GM12875 (cell line): ENCODE measurements at regions not wholly inside any gene's neighbourhood (a gene's known extent, or its start where the extent isn't known, plus 50 kb on each side); places are given as distances from the start of the nearest gene placed in this dataset.
"Not testable (repeated sequence)": the region's sequence is repeated elsewhere in the genome, so short reads cannot be mapped to it uniquely, and the experiment has no call there.

Experiments used
- H3K4me3 ChIP-seq: one replicate; pipeline ENCODE4 v1.5.1; 2011; ENCODE audit warnings: low read depth, low read length, control low read depth
- TF ChIP-seq, protein P1 (sequence below): IDR thresholded peaks from 2 replicates; pipeline ENCODE4 v1.5.1; 2011; ENCODE audit warnings: low read depth, mild to moderate bottlenecking, control low read depth, inconsistent platforms, low read length, moderate library complexity, borderline replicate concordance; ENCODE audit not compliant: insufficient read depth

DNA sequence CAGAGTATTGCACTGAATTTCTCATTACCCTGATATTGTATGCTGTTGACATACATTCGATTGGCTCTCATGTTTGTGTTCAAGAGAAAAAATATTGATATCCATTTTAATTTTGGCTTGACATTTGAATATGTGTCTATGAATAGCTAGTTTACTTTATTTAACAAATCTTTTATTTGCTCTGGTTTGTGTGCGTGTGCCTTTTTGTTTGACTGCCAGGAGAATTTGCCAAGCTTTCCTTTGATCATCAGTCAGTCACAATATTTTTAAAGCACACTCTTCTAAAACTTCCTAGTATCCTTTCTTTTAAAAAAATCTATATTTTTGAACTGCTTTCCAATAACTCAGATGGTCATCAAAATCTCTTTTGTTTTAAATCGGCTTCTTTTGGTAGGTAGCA, 179.3 kb upstream of the FLRT2 start:
- no peak overlapping the region for H3K4me3 ChIP-seq
- TF ChIP-seq, protein P1, sequence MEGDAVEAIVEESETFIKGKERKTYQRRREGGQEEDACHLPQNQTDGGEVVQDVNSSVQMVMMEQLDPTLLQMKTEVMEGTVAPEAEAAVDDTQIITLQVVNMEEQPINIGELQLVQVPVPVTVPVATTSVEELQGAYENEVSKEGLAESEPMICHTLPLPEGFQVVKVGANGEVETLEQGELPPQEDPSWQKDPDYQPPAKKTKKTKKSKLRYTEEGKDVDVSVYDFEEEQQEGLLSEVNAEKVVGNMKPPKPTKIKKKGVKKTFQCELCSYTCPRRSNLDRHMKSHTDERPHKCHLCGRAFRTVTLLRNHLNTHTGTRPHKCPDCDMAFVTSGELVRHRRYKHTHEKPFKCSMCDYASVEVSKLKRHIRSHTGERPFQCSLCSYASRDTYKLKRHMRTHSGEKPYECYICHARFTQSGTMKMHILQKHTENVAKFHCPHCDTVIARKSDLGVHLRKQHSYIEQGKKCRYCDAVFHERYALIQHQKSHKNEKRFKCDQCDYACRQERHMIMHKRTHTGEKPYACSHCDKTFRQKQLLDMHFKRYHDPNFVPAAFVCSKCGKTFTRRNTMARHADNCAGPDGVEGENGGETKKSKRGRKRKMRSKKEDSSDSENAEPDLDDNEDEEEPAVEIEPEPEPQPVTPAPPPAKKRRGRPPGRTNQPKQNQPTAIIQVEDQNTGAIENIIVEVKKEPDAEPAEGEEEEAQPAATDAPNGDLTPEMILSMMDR = no peak

DNA sequence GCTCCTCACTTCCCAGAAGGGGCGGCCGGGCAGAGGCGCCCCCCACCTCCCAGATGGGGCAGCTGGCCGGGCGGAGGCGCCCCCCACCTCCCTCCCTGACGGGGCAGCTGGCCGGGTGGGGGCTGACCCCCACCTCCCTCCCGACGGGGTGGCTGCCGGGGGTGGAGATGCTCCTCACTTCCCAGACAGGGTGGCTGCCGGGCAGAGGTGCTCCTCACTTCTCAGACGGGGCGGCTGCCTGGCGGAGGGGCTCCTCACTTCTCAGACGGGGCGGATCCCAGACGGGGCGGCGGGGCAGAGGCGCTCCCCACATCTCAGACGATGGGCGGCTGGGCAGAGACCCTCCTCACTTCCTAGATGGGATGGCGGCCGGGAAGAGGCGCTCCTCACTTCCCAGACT, 177.4 kb upstream of the FLRT2 start:
- not testable (repeated sequence) for H3K4me3 ChIP-seq

DNA sequence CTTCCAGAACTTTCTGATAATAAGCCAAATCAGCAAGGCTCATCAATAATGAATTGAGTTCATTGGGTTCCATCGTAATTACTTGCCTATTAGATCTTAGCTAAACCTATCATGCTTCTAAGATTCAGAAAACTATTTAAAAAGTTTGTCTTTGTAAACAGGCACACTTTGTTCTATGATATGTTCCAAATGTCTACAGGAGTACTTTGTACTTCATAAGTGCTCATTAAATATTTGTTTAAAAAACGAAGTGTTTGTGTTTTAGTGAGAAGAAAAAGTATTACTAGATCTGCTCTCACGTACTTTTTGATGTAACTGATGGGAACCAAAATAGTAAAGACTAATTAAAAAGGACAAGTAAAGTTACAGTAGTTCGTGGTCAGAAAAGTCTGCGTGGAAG, 172.8 kb upstream of the FLRT2 start:
- TF ChIP-seq, protein P1 = no peak

DNA sequence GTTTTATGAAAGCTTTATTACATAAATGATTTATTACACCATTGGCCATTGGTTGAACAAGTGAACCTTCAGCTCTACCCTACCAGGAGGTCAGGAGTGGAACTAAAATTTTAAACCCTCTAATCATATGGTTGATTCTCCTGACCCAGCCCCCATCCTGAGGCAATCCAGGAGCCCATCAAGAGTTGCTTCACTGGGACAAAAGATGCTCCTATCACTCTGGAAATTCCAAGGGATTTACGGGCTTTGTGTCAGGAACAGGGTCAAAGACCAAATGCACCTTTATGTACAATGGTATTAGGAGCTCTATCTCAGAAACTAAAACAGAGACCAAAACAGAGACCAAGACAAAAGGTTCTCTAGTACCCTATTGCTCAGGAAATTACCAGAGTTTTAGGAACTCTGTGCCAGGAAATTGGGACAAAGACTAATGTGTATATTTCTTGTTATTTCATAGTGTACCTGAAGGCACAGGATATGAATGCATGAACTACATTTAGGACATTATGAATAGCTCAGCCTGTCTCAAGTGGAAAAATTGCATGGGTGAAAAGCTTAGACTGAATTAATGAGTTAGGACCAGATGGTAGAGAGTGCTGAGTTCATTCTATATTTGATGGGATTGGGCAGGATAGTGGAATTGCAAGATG, 171.7 kb upstream of the FLRT2 start:
- no peak overlapping the region for H3K4me3 ChIP-seq
- TF ChIP-seq, protein P1 = no peak

More for the DNA sequence above, 172.8 kb upstream of the FLRT2 start:
- H3K4me3 ChIP-seq = no peak overlapping the region

DNA sequence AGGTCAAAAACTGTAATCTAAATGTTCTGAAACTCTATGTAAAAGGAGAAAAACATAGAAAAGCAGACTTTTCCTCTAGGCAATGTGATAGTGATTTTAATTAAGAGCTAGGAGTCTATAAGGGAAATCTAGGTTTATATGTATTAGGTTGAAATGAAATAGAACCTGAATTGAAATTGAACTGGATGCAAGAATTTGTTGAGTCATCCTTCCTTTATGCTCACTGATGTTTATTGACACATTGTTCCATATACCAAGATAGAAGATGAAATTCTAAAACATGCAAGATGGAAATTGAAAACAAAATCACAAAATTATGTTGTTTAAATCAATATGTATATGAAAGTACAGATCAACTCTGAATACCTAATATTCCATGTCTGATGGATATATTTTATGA, 170.4 kb upstream of the FLRT2 start:
- TF ChIP-seq, protein P1 = no peak
- H3K4me3 ChIP-seq = no peak overlapping the region

DNA sequence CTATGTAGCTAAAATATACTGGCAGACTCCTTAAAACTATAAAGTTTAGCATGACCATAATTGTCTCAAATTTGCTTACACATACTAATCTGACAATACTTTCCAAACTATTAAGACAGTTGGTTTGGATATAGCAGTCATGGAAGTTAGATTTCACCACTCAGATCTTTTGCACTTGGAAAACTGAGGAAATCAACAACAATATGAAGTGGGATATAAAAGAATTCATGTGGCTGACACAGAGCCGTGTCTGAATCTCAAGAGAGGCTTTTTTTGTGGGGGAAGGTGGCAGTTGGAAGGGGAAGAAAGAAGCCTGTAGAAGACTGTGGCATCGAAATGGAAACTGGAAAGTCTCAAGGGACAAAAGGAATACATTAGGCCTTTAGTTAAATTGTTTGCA, 166.6 kb upstream of the FLRT2 start:
- H3K4me3 ChIP-seq = no peak overlapping the region
- TF ChIP-seq, protein P1 = no peak

DNA sequence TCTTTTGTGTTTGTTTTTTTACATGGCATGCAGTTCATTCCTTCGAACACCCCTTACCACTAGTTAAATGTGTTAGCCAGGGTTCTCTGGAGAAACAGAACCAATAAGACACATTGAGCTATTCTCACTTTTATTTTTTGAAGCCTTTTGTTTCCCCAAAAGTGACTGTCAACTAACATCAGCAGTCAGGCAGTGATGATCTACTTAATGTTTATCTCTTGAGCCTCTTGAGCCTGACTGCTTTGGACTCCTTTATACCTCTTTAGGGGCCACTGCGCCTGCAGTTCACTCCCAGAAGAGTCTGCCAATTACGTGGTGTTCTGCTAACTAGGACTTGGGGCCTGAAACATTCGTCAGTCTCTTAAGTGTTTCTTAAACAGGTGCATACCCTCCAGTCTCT, 163.7 kb upstream of the FLRT2 start:
- no peak overlapping the region for H3K4me3 ChIP-seq

DNA sequence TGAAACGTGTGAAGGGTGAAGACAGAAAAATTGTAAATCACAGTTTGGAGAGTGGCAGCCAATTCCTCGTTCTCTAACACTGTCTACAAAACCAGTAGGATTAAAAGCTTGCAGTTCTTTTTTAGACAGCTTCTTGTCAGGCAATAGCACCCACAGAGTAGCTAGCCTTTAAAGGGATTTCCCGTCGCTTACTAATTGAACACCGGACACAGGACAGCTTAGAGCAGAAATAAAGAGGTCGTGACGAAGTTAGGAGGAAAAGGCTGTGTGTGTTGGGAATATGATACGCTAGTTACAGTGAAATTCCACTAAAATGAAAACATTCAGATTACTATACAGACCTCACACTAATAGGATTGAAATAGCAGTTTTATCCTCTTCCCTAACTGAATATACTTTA, 149.1 kb upstream of the FLRT2 start:
- TF ChIP-seq, protein P1 = no peak
- H3K4me3 ChIP-seq = no peak overlapping the region

More for the DNA sequence above, 163.7 kb upstream of the FLRT2 start:
- TF ChIP-seq, protein P1 = no peak
